Esophagus squamous epithelium (tissue), 5 donors: ENCODE measurements at regions not wholly inside any gene's neighbourhood (a gene's known extent, or its start where the extent isn't known, plus 50 kb on each side); places are given as distances from the start of the nearest gene placed in this dataset.

Experiments
- DNase-seq: peaks from one replicate; lab custom pipeline; 2025; lab: John Stamatoyannopoulos, UW
- H3K27ac ChIP-seq, 4 donors: fragments of 200-600 bp; sonication (generic); one replicate each; pipeline ENCODE4 v1.5.1; 2016 to 2019; ENCODE audit warnings: mild to moderate bottlenecking in 1 of 4
- H3K27me3 ChIP-seq, 4 donors: fragments of 200-600 bp; sonication (generic); 1 replicate in 3 of 4; 2 replicates in 1 of 4; pipeline versions ENCODE4 v1.5.1 to v1.6.0; 2017 to 2021; ENCODE audit warnings: antibody characterized with exemption in 1 of 4
- H3K36me3 ChIP-seq, 3 donors: fragments of 200-600 bp; sonication (generic); one replicate each; pipeline ENCODE4 v1.5.1; 2016 to 2019
- H3K4me1 ChIP-seq, 3 donors: fragments of 200-600 bp; sonication (generic); one replicate each; pipeline ENCODE4 v1.5.1; 2017 to 2019
- H3K4me3 ChIP-seq, 4 donors: fragments of 200-600 bp; sonication (generic); 1 replicate in 3 of 4; 2 replicates in 1 of 4; pipeline ENCODE4 v1.5.1; 2016 to 2019; ENCODE audit warnings: mild to moderate bottlenecking in 2 of 4, moderate library complexity in 1 of 4
- H3K9me3 ChIP-seq, 3 donors: fragments of 200-600 bp; sonication (generic); one replicate each; pipeline ENCODE4 v1.5.1; 2016 to 2019
- POLR2A ChIP-seq, 4 donors: fragments of 450-650 bp; IDR thresholded peaks; one replicate each; pipeline ENCODE4 v1.6.1; 2017; ENCODE audit warnings: antibody characterized with exemption in 4 of 4, mild to moderate bottlenecking in 4 of 4, moderate library complexity in 3 of 4
- WGBS, 2 donors: methylation state at CpG; one replicate each; pipeline ENCODE4 v1.1.5; 2018; 5-methylcytosine and 5-hydroxymethylcytosine counted together
- intact Hi-C: fragments of 100-400 bp; cut with DNase I; formaldehyde crosslinking; loops from one replicate; pipeline ENCODE4 v1.15.0; 2022
- TF ChIP-seq, protein P1 (sequence below), 6 experiments: fragments of 450-650 bp in 4 of 6; fragments of 200-600 bp in 2 of 6; sonication (generic) in 2 of 6; IDR thresholded peaks; one replicate each; pipeline ENCODE4 v1.5.1; 2016 to 2019; ENCODE audit warnings: antibody characterized with exemption in 6 of 6, mild to moderate bottlenecking in 4 of 6, moderate library complexity in 4 of 6
- donor health status: DM: yes; HTN: yes; CAD: no.

GRCh38 chr2:176388861-176389260 lies 119.6 kb downstream of the MTX2 start:
- Histone ChIP-seq H3K4me3 (no peak overlapping the region), H3K27me3 (peaks cover 0 to 7% (median 0%) of the 10 kb centered on the region in 4 donors), H3K9me3 (no peaks in the 10 kb centered on the region), H3K36me3 (no peaks in the 10 kb centered on the region), H3K4me1 (no peaks in the 10 kb centered on the region), H3K27ac (no peak overlapping the region)
- intact Hi-C loops = no loop called here
- no peak for DNase-seq
- 57 to 68% methylated on average over 3 of the region's 3 CpGs for WGBS, 2 donors
- TF ChIP-seq, protein P1, sequence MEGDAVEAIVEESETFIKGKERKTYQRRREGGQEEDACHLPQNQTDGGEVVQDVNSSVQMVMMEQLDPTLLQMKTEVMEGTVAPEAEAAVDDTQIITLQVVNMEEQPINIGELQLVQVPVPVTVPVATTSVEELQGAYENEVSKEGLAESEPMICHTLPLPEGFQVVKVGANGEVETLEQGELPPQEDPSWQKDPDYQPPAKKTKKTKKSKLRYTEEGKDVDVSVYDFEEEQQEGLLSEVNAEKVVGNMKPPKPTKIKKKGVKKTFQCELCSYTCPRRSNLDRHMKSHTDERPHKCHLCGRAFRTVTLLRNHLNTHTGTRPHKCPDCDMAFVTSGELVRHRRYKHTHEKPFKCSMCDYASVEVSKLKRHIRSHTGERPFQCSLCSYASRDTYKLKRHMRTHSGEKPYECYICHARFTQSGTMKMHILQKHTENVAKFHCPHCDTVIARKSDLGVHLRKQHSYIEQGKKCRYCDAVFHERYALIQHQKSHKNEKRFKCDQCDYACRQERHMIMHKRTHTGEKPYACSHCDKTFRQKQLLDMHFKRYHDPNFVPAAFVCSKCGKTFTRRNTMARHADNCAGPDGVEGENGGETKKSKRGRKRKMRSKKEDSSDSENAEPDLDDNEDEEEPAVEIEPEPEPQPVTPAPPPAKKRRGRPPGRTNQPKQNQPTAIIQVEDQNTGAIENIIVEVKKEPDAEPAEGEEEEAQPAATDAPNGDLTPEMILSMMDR (IDR thresholded peaks at IDR 0.05) = no peak
- TF ChIP-seq POLR2A (IDR thresholded peaks at IDR 0.05) = no peak

- no peaks in the 10 kb centered on the region for H3K36me3 ChIP-seq
- TF ChIP-seq, protein P1 (IDR thresholded peaks at IDR 0.05) = no peak
- no peak for TF ChIP-seq POLR2A (IDR thresholded peaks at IDR 0.05)
- H3K4me1 ChIP-seq = no peaks in the 10 kb centered on the region
- 63 to 71% methylated on average over 5 of the region's 5 CpGs for WGBS, 2 donors
- intact Hi-C loops = no loop called here
- no peaks in the 10 kb centered on the region for H3K9me3 ChIP-seq
- peaks cover 0 to 7% (median 0%) of the 10 kb centered on the region in 4 donors for H3K27me3 ChIP-seq
- H3K27ac ChIP-seq = no peak overlapping the region
- H3K4me3 ChIP-seq = no peak overlapping the region
- DNase-seq = no peak
Measured at GRCh38 chr2:176390276-176391147, 121.3 kb downstream of the MTX2 start.

DNA sequence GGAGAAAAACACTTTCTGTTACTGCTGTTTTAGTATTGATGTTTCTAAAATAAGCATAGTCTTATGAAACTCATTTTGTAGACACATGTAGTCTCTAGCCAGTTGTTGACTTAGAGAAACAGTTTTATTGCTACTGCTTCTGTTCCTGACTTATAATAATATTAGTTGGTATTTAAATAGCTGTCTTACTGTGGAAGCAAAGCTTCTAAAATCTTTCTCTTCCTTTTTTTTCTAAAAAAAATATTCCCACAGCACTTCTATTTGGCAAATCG lies 121.8 kb downstream of the MTX2 start:
- Histone ChIP-seq H3K27ac (no peak overlapping the region), H3K4me1 (no peaks in the 10 kb centered on the region), H3K27me3 (peaks cover 0 to 2% (median 0%) of the 10 kb centered on the region in 4 donors), H3K9me3 (no peaks in the 10 kb centered on the region), H3K4me3 (no peak overlapping the region), H3K36me3 (no peaks in the 10 kb centered on the region)
- intact Hi-C loops = no loop called here
- 90 to 92% methylated on average over 1 of the region's 1 CpG for WGBS, 2 donors
- no peak for DNase-seq
- TF ChIP-seq POLR2A (IDR thresholded peaks at IDR 0.05) = no peak
- TF ChIP-seq, protein P1 (IDR thresholded peaks at IDR 0.05) = no peak

GRCh38 chr2:176392249-176392648 lies 123.0 kb downstream of the MTX2 start:
- no peak for DNase-seq
- H3K27ac ChIP-seq = no peak overlapping the region
- WGBS, 2 donors = 60 to 75% methylated on average over 6 of the region's 6 CpGs
- intact Hi-C loops = no loop called here
- TF ChIP-seq, protein P1 (IDR thresholded peaks at IDR 0.05) = no peak
- no peak for TF ChIP-seq POLR2A (IDR thresholded peaks at IDR 0.05)
- no peaks in the 10 kb centered on the region for H3K4me1 ChIP-seq
- H3K4me3 ChIP-seq = no peak overlapping the region
- H3K36me3 ChIP-seq = no peaks in the 10 kb centered on the region
- H3K27me3 ChIP-seq = no peaks in the 10 kb centered on the region
- no peaks in the 10 kb centered on the region for H3K9me3 ChIP-seq

DNA sequence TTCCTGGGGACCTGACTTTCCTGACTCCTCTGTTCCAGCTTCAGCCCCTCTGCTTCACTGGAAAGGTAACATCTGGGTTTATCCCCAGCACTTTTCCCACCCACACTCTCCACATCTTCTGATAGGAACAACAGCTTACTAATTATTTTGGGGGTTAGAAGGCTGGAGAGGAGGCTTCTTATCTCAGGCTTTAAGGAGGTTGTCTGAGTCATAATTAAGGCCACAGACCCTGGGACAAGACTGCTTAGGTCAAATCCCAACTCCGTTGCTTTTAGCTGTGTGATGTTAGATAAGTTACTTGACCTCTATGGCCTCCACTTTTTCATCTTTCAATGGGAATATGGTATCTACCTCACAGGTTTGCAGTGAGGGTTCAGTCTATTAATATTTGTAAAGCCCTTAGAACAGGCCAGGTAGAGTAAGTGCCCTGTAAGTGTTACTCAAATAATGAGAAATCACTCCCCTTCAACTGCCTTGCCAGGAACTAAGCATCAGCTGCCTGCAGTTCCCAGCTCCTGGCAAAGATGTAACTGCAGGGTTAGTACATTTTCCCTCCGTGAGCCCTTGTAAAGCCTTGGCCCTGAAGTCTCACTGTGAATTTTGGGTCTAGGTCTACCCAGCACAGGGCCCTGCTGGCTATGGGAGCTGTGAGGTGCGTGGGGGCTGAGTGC lies 123.6 kb downstream of the MTX2 start:
- intact Hi-C loops = no loop called here
- no peak overlapping the region for H3K27ac ChIP-seq
- no peak overlapping the region for H3K4me3 ChIP-seq
- H3K36me3 ChIP-seq = no peaks in the 10 kb centered on the region
- WGBS, 2 donors = 56 to 82% methylated on average over 1 to 2 of the region's 3 CpGs
- no peaks in the 10 kb centered on the region for H3K4me1 ChIP-seq
- no peak for DNase-seq
- TF ChIP-seq POLR2A (IDR thresholded peaks at IDR 0.05) = no peak
- TF ChIP-seq, protein P1 (IDR thresholded peaks at IDR 0.05) = no peak
- H3K9me3 ChIP-seq = no peaks in the 10 kb centered on the region
- H3K27me3 ChIP-seq = no peaks in the 10 kb centered on the region
